LNCAP (cell line): ENCODE measurements at regions not wholly inside any gene's neighbourhood (a gene's known extent, or its start where the extent isn't known, plus 50 kb on each side); places are given as distances from the start of the nearest gene placed in this dataset.

Source experiments
- TF ChIP-seq, protein P1 (sequence below): fragments of 450-650 bp; IDR thresholded peaks from 2 replicates; pipeline ENCODE4 v1.5.1; 2017; ENCODE audit warnings: mild to moderate bottlenecking

DNA sequence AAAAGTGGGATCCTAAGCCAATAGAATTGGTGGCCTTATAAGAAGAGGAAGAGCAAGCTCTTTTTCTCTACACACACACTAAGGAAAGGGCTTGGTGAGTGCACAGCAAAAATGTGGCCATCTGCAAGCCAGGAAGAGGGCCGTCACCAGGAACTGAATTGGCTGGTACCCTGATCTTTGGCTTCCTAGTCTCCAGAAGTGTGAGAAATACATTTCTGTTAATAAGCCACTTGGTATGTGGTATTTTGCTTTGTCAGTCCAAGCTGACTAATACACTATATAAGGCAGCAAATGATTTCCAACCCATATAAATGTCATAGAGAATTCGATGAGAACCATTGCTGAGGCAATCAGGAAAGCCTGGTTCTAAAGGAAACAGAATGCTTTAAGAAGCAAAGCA is 816.3 kb upstream of the SEMA6D start:
- TF ChIP-seq, protein P1, sequence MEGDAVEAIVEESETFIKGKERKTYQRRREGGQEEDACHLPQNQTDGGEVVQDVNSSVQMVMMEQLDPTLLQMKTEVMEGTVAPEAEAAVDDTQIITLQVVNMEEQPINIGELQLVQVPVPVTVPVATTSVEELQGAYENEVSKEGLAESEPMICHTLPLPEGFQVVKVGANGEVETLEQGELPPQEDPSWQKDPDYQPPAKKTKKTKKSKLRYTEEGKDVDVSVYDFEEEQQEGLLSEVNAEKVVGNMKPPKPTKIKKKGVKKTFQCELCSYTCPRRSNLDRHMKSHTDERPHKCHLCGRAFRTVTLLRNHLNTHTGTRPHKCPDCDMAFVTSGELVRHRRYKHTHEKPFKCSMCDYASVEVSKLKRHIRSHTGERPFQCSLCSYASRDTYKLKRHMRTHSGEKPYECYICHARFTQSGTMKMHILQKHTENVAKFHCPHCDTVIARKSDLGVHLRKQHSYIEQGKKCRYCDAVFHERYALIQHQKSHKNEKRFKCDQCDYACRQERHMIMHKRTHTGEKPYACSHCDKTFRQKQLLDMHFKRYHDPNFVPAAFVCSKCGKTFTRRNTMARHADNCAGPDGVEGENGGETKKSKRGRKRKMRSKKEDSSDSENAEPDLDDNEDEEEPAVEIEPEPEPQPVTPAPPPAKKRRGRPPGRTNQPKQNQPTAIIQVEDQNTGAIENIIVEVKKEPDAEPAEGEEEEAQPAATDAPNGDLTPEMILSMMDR: no peak

DNA sequence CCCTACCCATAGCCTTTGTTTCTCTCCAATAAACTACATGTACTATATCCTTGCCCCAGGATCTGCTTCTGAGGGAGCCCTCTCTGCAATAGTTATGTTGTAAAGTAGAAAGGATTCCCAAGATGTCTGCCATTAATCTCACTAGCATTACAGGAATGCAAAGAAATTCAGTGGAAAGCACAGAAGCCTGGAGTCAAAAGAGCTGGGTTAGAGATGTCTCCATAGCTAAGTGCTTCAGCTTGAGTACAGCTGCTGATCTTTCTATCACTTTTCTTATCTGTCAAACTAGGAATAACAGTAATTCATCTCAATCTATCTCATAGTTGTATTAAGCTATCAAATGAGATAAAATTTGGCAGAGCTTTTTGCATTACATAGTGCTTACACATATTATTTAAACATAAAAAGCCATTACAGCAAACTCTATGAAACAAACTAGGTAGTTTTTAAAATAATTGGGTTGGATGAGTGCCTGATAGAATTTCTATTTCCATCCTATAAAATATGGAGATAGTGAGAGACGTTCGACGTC is 799.5 kb upstream of the SEMA6D start:
- TF ChIP-seq, protein P1: no peak

DNA sequence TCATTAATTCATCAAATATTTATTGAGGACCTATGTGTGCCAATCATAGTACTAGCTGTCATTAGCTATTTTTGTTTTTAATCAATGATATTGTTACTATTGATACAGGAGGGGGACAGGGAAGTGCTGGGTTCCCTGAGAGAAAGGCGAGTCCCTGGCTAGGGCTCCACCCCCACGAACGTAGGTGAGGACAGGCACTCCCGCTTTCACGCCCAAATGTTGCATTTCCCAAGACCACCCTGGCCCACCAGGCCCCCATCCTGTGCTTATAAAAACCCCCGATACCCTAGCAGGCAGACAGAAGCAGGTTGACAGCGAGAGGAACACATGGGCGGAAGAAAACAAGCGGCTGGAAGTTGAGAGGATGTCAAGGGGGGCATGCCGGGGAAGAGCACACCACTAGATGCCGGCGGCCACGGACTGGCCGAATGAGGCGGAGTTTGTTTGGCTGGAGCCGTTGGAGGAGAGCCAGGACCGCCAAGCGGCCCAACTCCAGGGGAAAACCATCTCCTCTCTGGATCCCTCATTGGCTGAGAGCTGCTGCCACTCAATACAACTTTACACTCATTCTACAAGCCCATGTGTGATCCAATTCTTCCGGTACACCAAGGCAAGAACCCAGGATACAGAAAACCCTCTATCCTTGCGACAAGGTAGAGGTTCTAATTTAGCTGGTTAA is 798.7 kb upstream of the SEMA6D start:
- TF ChIP-seq, protein P1: no peak

DNA sequence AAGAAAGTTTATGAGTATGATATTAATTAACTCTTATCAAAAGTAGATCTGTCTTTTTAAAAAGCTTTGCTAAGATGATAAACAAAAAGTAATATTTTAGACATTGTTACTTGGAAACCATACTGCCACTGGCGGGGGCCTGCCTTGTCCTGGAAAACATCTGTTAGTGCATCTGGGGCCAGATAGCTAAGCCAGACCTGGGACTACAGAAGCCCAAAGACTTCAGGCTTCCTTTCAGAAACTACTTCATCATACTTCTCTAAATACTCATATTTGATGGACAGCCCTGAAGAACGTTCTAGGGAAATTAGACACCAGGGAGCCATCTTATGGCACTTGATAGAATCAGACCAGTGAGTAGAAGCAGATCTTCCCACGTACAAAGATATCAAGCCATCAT is 795.4 kb upstream of the SEMA6D start:
- TF ChIP-seq, protein P1: no peak

DNA sequence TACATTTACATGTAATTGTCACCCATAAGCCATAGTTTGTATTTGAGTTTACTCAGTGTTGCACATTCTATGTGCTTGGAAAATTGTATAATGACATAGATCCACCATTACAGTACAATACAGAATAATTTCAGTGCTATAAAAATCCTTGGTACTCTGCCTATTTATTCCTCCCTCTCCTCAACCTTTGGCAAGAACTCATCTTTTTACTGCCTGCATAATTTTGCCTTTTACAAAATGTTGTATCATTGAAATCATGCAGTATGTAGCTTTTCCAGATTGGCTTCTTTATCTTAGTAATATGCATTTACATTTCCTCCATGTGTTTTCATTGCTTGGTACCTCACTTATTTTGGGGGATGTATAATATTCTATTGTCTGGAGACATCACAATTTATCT is 786.9 kb upstream of the SEMA6D start:
- TF ChIP-seq, protein P1: no peak

DNA sequence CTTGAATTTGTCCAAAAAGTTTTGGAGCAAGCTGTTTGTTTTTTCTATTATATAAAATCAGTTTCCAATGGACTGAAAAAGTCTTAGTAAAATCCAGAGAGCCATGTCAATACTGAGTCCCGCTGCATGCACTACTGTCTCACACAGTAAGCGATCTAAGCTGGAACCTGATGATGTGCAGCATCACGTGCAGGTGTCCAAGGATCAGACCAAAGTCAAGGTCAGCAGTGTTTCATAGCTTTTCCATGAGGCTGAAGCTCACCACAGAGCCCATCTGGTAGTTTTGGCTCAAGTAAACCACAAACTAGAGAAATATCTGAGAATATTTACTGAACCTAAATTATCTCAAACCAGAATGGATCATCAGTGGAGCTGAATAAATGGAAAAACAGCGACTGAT is 784.0 kb upstream of the SEMA6D start:
- TF ChIP-seq, protein P1: no peak

DNA sequence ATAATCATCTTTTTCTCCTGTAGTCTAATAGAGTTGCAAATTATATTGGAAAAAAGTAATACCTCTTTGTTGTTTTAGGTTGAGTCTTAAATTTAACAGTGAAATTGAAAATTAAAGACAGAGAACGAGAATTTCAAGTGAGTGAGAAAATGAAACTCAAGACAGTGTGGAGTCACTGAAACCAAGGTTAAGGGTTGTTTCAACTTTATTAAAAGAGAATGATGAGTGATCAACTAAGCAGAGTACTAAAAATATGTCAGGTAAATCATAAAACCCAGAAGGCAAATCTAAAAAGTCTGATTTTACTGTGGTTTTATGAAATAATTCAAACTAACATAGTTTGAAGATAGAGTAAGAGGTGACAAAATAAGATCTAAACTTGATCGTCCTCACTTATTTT is 782.5 kb upstream of the SEMA6D start:
- TF ChIP-seq, protein P1: no peak

DNA sequence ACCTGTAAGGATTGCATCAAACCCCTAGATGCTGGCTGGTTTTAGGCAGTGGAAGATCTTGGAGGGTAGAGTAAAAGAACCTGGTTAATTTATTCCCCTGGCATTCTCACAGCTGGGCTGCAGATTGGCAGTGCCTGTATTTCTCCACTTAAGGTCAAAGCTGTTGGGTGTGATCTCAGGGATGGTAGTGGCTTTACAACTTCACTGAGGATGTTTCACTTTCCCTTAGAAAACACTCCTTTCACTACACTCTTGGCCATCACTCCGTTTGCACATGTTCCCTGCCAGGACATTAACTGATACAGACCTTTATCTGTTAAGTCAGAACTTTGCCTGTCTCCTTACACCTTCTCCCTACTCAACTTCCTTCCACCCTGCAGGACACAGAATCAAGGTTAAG is 779.1 kb upstream of the SEMA6D start:
- TF ChIP-seq, protein P1: no peak
